Frontal cortex (tissue), 3 donors: ENCODE measurements at regions not wholly inside any gene's neighbourhood (a gene's known extent, or its start where the extent isn't known, plus 50 kb on each side); places are given as distances from the start of the nearest gene placed in this dataset.
"Not testable (repeated sequence)": the region's sequence is repeated elsewhere in the genome, so short reads cannot be mapped to it uniquely, and the experiment has no call there.

Experiments used
- DNase-seq, 2 donors: peaks; one replicate each; pipeline ENCODE4 v3.0.0; 2012; ENCODE audit warnings: low spot score in 2 of 2
- FAIRE-seq: peaks from 2 replicates; lab custom pipeline; 2012; peaks lifted over from hg19 to GRCh38; lab: Jason Lieb, UNC
- donor health status: control.
- donor health status: control.
- donor health status: control.

- FAIRE-seq (no peak), DNase-seq (no peak)
Observed at GRCh38 chr3:159030886-159031679, 229.2 kb downstream of the MFSD1 start.

DNA sequence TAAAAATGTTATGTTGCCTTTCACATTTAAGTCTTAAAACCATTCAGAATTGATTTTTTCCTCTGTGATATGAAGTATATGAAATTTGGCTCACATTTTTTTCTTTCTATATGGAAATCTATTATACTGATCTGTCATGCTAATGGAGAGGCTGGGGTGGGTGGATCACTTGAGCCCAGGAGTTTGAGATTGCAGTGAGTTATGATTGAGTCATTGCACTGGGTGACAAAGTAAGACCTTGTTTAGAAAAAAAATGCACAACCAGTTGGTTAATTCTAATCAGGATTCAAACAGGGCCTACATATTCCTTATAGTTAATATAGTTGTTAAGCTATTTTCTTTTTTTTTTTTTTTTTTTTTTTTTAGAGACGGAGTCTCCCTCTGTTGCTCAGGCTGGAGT is 230.5 kb downstream of the MFSD1 start:
- no peak for DNase-seq
- no peak for FAIRE-seq

GRCh38 chr3:159038405-159038804 is 236.6 kb downstream of the MFSD1 start:
- no peak for FAIRE-seq
- no peak for DNase-seq

DNA sequence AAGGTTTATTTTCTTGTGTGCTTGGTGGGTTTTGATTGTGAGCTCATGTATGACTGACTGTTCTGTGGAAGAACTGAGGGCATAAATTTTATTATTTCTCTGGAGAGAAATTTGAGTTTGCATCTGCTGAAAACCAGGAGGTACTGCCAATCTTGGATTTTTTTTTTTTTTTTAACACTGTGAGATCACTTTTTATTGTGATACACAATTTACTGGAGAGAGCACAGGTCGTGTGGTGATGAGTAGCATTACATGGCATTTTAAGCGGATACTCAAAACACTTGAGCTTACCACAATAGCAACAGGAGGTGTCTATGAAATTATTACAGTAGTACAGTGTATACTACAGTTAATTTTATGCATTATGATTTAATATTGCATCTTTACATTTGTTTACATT is 237.4 kb downstream of the MFSD1 start:
- FAIRE-seq (no peak), DNase-seq (no peak)

GRCh38 chr3:159045279-159045885 is 243.5 kb downstream of the MFSD1 start:
- no peak for DNase-seq
- FAIRE-seq = no peak

DNA sequence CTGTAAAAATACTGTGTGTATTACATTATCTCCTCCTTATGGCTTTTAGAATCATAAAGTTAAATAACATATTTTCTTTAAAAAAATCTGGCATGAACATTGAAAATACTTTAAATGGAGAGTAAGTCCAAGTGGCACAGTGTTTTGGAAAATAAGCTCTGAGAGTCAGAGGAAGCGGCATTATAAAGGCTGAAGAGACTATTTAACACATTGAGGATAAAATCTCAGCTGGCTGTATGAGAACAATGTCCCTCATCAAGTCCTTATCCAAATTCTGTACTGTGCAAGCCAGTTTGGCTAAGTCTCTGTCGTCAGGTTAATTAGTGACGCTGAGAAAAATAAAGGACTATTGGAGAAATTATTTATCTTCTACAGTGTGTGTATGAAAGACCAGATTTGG is 245.5 kb downstream of the MFSD1 start:
- no peak for FAIRE-seq
- DNase-seq = no peak

DNA sequence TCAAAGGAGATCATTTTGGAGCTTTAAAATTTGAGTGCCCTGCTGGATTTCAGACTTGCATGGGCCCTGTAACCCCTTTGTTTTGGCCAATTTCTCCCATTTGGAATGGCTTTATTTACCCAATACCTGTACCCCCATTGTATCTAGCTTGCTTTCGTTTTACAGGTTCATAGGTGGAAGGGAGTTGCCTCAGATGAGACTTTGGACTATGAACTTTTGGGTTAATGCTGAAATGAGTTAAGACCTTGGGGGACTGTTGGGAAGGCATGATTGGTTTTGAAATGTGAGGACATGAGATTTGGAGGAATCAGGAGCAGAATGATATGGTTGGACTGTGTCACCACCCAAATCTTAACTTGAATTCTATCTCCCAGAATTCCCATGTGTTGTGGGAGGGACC is 250.6 kb downstream of the MFSD1 start:
- FAIRE-seq, DNase-seq: not testable (repeated sequence)

GRCh38 chr3:159057621-159058020 is 255.8 kb downstream of the MFSD1 start:
- FAIRE-seq = no peak
- DNase-seq = no peak

DNA sequence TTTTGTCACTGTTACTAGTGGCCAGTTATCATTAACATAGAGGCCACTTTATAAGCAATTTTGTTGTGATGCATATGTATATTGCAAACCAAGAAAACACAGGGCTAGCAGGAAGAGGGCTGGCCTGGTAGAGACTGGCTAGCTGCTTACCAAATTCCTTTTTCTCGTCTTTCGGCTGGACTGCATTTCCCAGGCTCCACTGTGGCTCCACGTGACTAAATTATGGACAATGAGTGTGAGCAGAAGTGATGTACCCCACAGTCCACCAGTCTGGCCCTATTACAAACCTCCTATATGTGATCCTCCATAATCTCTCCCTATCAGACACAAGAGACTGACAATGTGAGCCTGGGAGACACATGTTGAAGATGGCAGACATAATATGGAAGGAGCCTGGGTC is 257.0 kb downstream of the MFSD1 start:
- FAIRE-seq = no peak
- no peak for DNase-seq

GRCh38 chr3:159059395-159059794 is 257.5 kb downstream of the MFSD1 start:
- DNase-seq (no peak), FAIRE-seq (no peak)

DNA sequence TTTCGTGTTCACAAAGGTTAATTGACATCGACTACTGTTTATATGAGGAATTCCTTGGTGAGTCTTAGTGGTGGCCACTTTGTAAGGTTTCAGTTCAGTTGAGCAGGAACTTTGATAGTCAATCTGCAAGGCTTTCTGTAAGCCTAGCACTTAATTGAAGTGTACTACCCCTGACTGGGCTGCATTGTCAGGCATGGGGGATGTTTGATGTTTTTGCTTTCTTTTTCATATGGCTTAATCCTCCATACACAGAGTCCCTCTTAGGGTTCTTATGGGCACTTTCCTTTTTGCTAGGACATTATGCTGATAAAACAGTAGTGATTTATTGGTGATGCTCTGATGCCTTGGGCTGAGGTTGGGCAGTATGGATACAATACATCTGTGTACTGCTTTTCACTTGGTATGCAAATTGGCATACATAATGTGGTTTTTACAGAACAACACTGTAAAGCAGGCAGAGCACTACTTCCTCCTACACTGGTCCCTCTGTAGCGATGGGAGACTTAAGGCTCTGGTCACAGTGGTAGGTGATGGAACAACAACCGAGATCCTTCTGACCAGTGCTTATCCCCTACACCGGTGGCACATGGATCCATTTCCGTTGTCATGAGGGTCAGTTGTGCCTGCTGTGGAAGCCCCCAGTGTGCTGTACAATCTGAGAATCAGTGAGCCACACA is 261.0 kb downstream of the MFSD1 start:
- FAIRE-seq (no peak), DNase-seq (no peak)

- DNase-seq (no peak), FAIRE-seq (no peak)
Observed at GRCh38 chr3:159069091-159069490, 267.2 kb downstream of the MFSD1 start, which contains the start of gene IQCJ. TSS of gene IQCJ (plus strand) at chr3:159069319.

DNA sequence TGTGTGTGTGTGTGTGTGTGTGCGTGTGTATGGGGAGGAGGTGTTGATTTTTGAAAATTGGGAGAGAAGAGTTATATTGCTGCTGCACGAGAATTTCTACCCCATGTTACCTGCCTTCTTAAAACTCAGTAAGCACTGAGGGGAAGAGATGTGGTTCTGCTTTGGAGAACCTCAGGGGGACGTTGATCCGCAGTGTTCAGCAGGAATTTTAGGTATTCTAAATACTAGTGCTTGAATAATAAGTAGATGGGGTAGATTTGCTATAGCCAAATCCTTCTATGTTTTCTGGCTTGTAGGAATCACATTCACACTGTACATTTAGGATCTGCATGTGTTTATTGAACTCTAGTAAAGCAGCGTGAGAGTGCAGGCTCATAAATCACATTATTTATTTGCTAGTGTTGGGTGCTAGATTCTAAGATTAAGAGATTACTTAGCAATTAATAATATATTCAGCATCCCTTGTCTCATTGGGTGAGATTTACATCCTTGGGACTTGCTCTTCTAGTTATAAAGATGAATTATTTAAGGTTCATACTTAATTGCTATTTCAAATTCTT is 268.1 kb downstream of the MFSD1 start:
- FAIRE-seq (no peak), DNase-seq (no peak)

GRCh38 chr3:159074756-159075701 is 273.2 kb downstream of the MFSD1 start:
- DNase-seq = no peak
- FAIRE-seq = no peak

DNA sequence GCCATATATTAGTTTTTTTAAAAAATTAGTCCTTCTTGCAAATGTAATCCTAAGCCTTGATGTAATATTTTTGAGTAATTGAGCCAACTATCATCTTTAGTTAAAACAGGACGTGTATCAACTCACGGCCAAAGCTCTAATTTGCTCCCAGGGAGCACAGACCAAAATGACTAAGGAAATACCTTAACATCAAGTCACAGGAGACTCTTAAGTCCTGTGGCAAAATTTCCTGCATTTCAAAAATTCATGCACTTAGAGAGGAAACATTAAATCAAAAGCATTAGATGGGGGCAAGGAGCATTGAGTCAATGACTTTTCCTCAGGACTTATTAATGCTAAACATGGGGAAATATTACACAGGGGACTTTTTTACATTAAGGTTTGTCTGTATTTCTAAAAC is 276.0 kb downstream of the MFSD1 start:
- FAIRE-seq = no peak

GRCh38 chr3:159080256-159080655 is 278.4 kb downstream of the MFSD1 start:
- DNase-seq (no peak), FAIRE-seq (no peak)

More for the DNA sequence above, 276.0 kb downstream of the MFSD1 start:
- DNase-seq = no peak

DNA sequence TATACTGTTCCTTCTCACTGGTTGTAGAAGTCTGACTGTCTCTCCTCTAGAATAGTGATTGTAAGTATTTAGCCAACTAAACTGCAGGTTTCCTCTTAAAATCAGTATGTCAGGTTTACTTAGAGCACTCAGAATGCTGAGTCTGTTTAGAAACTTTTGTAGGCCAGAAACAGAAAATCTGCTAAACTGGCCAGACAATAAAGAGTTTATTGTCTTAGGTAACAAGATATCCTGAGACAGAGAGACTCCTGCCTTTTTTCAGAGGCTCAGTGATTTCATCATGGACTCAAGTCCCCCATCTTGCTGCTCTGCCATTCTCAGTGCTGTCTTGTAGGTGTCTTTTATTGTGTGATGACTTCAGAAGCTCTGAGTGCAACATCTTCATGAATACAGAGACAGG is 279.0 kb downstream of the MFSD1 start:
- DNase-seq (no peak), FAIRE-seq (no peak)

DNA sequence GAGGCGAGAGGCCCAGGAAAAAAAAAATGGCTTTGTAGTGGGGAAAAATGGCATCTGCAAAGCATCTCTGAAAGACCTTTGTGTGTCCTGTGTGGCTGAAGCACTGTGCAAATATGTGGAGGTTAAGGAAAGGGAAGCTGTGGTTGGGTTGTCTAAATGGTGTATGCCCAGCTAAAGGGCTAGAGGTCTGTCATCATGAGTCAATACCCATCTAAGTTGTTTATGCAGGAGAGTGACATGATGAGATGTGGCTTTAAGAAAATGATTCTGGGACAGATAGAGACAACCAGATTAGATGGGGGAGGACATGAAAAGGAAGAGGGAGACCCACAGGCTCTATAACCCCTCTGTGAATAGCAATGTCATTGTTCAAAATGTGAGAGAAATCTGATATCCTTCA is 280.7 kb downstream of the MFSD1 start:
- FAIRE-seq = no peak
- no peak for DNase-seq

DNA sequence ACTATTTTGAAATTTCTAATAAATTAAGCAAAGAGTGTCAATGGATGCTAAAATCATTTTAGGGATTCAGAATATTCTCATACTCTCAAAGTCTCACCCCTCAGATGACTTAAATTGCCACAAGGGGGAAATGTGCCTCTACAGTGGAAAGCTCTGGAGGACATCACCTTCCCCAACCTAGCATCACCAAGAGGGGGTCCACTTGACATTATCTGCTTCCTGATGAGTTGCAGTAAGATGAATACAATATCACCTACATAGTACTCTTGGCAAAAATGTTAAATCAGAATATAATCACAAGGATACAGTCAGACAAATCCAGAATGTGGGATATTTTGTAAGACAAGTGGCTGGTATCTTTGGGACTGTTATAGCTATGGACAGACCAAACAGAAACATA is 290.1 kb downstream of the MFSD1 start:
- no peak for FAIRE-seq
- no peak for DNase-seq

- DNase-seq = no peak
Observed at GRCh38 chr3:159102001-159102400, 300.1 kb downstream of the MFSD1 start.

More at GRCh38 chr3:159102001-159102400, 300.1 kb downstream of the MFSD1 start:
- FAIRE-seq = no peak
